Memory B cell (primary cell): ENCODE measurements at regions not wholly inside any gene's neighbourhood (a gene's known extent, or its start where the extent isn't known, plus 50 kb on each side); places are given as distances from the start of the nearest gene placed in this dataset.

ENCODE experiments used
- ATAC-seq: fragments of 150-1000 bp; cut with Tn5 transposase; 2 replicates; pipeline ENCODE4 v1.10.0; 2021; ENCODE audit warnings: low read depth, mild to moderate bottlenecking, moderate library complexity
- DNase-seq, 2 donors: peaks; one replicate each; pipeline ENCODE4 v3.0.0; 2022; ENCODE audit warnings: low spot score in 2 of 2
- H3K27ac Mint-ChIP-seq: one replicate; pipeline ENCODE4 v1.8.0; 2022; ENCODE audit warnings: mild to moderate bottlenecking, moderate library complexity, mixed read lengths
- H3K27me3 Mint-ChIP-seq: one replicate; pipeline ENCODE4 v1.8.0; 2022; ENCODE audit warnings: mixed read lengths
- H3K36me3 Mint-ChIP-seq: one replicate; pipeline ENCODE4 v1.8.0; 2022; ENCODE audit warnings: mild to moderate bottlenecking, mixed read lengths
- H3K4me1 Mint-ChIP-seq: one replicate; pipeline ENCODE4 v1.8.0; 2022; ENCODE audit warnings: mixed read lengths
- H3K4me3 Mint-ChIP-seq: one replicate; pipeline ENCODE4 v1.8.0; 2022; ENCODE audit warnings: mild to moderate bottlenecking, moderate library complexity, mixed read lengths
- H3K9me3 Mint-ChIP-seq: one replicate; pipeline ENCODE4 v1.8.0; 2022; ENCODE audit warnings: mixed read lengths

GRCh38 chr12:93020631-93021597 lies 91.8 kb upstream of the EEA1 start:
- no peak for ATAC-seq
- Mint-ChIP-seq H3K4me3 (no peak overlapping the region), H3K27me3 (no peaks in the 10 kb centered on the region), H3K4me1 (no peaks in the 10 kb centered on the region), H3K36me3 (peaks cover 15% of the 10 kb centered on the region), H3K27ac (no peak overlapping the region), H3K9me3 (no peaks in the 10 kb centered on the region)
- DNase-seq = no peak

- DNase-seq (no peak), ATAC-seq (no peak)
Observed at GRCh38 chr12:93022603-93023340, 93.7 kb upstream of the EEA1 start.

GRCh38 chr12:93025145-93026103 lies 96.3 kb upstream of the EEA1 start:
- no peak overlapping the region for H3K27ac Mint-ChIP-seq
- no peaks in the 10 kb centered on the region for H3K4me1 Mint-ChIP-seq
- no peaks in the 10 kb centered on the region for H3K27me3 Mint-ChIP-seq
- H3K9me3 Mint-ChIP-seq = no peaks in the 10 kb centered on the region
- H3K4me3 Mint-ChIP-seq = no peak overlapping the region
- ATAC-seq = peak; percentile 78
- no peaks in the 10 kb centered on the region for H3K36me3 Mint-ChIP-seq
- DNase-seq = peak in 1 of 2 donors; percentile 30

More at GRCh38 chr12:93022603-93023340, 93.7 kb upstream of the EEA1 start:
- Mint-ChIP-seq H3K27me3 (no peaks in the 10 kb centered on the region), H3K36me3 (peaks cover 9% of the 10 kb centered on the region), H3K4me1 (no peaks in the 10 kb centered on the region), H3K9me3 (no peaks in the 10 kb centered on the region), H3K27ac (no peak overlapping the region), H3K4me3 (no peak overlapping the region)

- no peak overlapping the region for H3K4me3 Mint-ChIP-seq
- no peaks in the 10 kb centered on the region for H3K9me3 Mint-ChIP-seq
- H3K4me1 Mint-ChIP-seq = no peaks in the 10 kb centered on the region
- no peak for ATAC-seq
- no peak overlapping the region for H3K27ac Mint-ChIP-seq
- H3K36me3 Mint-ChIP-seq = no peaks in the 10 kb centered on the region
- H3K27me3 Mint-ChIP-seq = no peaks in the 10 kb centered on the region
- DNase-seq = no peak
Observed at GRCh38 chr12:93027041-93027440, 97.9 kb upstream of the EEA1 start.

- peaks cover 2% of the 10 kb centered on the region for H3K27me3 Mint-ChIP-seq
- no peak overlapping the region for H3K27ac Mint-ChIP-seq
- no peak for ATAC-seq
- H3K4me3 Mint-ChIP-seq = no peak overlapping the region
- H3K9me3 Mint-ChIP-seq = no peaks in the 10 kb centered on the region
- DNase-seq = no peak
- H3K4me1 Mint-ChIP-seq = no peaks in the 10 kb centered on the region
- no peaks in the 10 kb centered on the region for H3K36me3 Mint-ChIP-seq
Observed at GRCh38 chr12:93029091-93029490, 100.0 kb upstream of the EEA1 start.

DNA sequence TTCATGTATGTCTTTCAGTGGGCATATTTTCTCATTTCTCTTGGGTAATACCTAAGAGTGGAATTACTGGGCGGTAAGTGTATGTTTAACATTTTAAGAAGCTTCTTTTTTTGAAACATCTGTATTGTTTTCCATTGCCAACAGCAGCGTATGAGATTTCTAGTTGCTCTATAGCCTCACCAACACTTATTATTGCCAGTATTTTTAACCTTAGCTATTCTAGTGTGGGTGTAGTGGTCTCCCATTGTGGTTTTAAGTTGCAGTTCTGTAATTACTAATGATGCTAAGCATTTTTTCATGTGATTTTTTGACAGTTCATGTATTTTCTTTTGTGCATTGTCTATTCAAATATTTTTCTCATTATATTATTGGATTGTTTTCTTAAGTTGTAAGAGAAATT lies 101.9 kb upstream of the EEA1 start:
- Mint-ChIP-seq H3K36me3 (no peaks in the 10 kb centered on the region), H3K27me3 (peaks cover 7% of the 10 kb centered on the region), H3K9me3 (no peaks in the 10 kb centered on the region), H3K27ac (no peak overlapping the region), H3K4me3 (no peak overlapping the region), H3K4me1 (no peaks in the 10 kb centered on the region)
- DNase-seq (no peak), ATAC-seq (no peak)

DNA sequence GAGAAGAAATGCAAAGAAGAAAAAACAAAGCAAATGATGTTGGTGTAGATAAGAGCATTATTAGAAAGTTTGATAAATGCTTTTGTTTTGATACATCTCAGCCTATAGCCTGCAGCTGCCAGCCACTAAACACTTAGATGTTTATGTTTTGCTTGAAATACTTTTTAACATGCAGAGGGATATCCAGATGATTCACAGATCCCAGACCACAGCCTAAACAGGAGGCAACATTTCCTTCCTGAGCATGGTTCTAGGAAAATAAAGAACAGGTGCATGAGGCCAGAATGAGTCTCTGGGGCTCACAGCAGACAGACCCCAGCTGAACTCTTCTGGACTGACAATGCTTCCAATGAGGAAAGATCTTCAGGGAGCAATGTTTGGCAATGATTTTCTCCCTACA lies 103.7 kb upstream of the EEA1 start:
- no peak for DNase-seq
- Mint-ChIP-seq H3K36me3 (no peaks in the 10 kb centered on the region), H3K9me3 (no peaks in the 10 kb centered on the region), H3K4me3 (no peak overlapping the region), H3K4me1 (no peaks in the 10 kb centered on the region), H3K27me3 (peaks cover 7% of the 10 kb centered on the region), H3K27ac (no peak overlapping the region)
- ATAC-seq = no peak

GRCh38 chr12:93033948-93034347 lies 104.9 kb upstream of the EEA1 start:
- no peak for ATAC-seq
- DNase-seq = no peak
- Mint-ChIP-seq H3K4me1 (no peaks in the 10 kb centered on the region), H3K4me3 (no peak overlapping the region), H3K27ac (no peak overlapping the region), H3K9me3 (no peaks in the 10 kb centered on the region), H3K36me3 (no peaks in the 10 kb centered on the region), H3K27me3 (peaks cover 7% of the 10 kb centered on the region)

- H3K27me3 Mint-ChIP-seq = peaks cover 7% of the 10 kb centered on the region
- no peak overlapping the region for H3K27ac Mint-ChIP-seq
- no peak overlapping the region for H3K4me3 Mint-ChIP-seq
- H3K9me3 Mint-ChIP-seq = no peaks in the 10 kb centered on the region
- no peaks in the 10 kb centered on the region for H3K4me1 Mint-ChIP-seq
- ATAC-seq = no peak
- no peaks in the 10 kb centered on the region for H3K36me3 Mint-ChIP-seq
- no peak for DNase-seq
Observed at GRCh38 chr12:93039062-93039461, 110.0 kb upstream of the EEA1 start.

DNA sequence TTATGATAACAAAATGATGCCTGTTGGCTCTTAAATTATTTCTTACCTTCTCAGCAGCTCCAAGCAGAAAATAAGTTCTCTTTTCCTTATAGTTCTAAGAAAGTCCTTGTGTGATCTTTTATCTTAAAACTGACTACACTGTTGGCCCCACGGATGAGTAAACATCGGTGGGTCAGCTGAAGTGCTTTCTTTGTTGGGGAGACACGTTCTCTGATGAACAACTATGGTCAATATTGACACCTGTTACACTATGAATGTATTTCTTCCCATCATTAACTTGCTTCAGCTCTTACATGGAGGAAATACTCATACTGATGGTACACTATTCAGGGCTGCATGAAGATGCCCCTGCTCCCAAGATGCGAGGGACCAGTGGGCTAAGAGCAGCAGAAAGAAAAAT lies 110.8 kb upstream of the EEA1 start:
- DNase-seq (no peak), ATAC-seq (no peak)
- Mint-ChIP-seq H3K27ac (no peak overlapping the region), H3K27me3 (peaks cover 1% of the 10 kb centered on the region), H3K9me3 (no peaks in the 10 kb centered on the region), H3K4me1 (no peaks in the 10 kb centered on the region), H3K36me3 (no peaks in the 10 kb centered on the region), H3K4me3 (no peak overlapping the region)

DNA sequence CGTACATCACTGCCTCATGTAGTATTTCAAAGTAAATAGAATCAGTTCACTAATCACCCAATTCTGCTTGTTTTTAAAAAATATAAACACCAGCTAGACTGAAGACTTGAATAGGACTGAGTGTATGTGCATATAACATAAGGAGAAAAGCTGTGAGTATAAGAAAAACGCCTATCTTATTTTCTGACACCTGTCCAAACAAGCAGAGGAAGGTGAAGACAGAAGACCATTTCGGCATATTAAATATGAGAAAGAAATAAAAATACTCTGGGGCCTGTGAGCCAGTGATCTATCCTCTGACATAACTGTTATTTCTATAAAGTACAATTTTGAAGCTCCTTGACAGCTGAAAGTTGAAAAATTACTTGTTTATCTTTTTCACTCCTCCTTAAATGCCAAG lies 111.3 kb upstream of the EEA1 start:
- ATAC-seq (no peak), DNase-seq (no peak)
- no peaks in the 10 kb centered on the region for H3K4me1 Mint-ChIP-seq
- H3K4me3 Mint-ChIP-seq = no peak overlapping the region
- H3K27me3 Mint-ChIP-seq = peaks cover 1% of the 10 kb centered on the region
- no peak overlapping the region for H3K27ac Mint-ChIP-seq
- H3K9me3 Mint-ChIP-seq = no peaks in the 10 kb centered on the region
- no peaks in the 10 kb centered on the region for H3K36me3 Mint-ChIP-seq

DNA sequence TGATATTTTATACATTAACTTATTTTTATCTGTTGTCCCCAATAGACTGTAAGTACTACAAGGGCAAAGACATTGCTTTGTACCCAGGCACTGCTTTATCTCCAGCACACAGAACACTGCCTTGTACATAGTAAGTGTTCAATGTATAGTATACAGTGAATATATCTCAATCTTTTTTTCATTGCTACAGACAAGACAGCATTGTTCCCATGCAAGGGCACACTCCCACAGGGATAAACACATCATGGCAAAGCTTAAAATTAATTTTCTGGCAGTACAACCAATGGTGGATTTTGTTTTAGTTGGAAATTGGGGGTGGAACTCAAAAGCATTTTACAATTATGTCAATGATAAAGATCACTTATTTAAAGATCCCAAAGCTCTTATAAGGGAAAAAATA lies 112.3 kb upstream of the EEA1 start:
- no peaks in the 10 kb centered on the region for H3K4me1 Mint-ChIP-seq
- ATAC-seq (no peak), DNase-seq (no peak)
- H3K9me3 Mint-ChIP-seq = no peaks in the 10 kb centered on the region
- no peak overlapping the region for H3K4me3 Mint-ChIP-seq
- no peak overlapping the region for H3K27ac Mint-ChIP-seq
- peaks cover 1% of the 10 kb centered on the region for H3K27me3 Mint-ChIP-seq
- no peaks in the 10 kb centered on the region for H3K36me3 Mint-ChIP-seq

DNA sequence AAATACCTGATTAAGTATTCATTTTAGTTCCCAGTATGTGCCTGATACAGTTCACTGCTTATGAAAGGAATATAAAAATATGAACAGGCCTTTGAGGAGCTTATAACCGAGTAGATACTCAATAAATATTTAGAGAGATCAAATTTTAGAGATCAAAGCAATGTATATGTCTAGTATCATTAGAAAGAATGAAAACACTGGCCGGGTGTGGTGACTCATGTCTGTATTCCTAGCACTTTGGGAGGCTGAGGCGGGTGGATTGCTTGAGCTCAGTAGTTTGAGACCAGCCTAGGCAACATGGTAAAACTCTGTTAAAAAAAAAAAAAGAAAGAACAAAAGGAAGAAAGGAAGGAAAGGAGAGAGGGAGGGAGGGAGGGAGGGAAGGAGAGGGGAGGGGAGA lies 113.2 kb upstream of the EEA1 start:
- Mint-ChIP-seq H3K36me3 (no peaks in the 10 kb centered on the region), H3K4me1 (no peaks in the 10 kb centered on the region), H3K9me3 (no peaks in the 10 kb centered on the region), H3K27me3 (peaks cover 1% of the 10 kb centered on the region), H3K4me3 (no peak overlapping the region), H3K27ac (no peak overlapping the region)
- DNase-seq (no peak), ATAC-seq (no peak)

GRCh38 chr12:93042684-93043083 lies 113.6 kb upstream of the EEA1 start:
- H3K27ac Mint-ChIP-seq = no peak overlapping the region
- ATAC-seq = no peak
- no peaks in the 10 kb centered on the region for H3K4me1 Mint-ChIP-seq

More at GRCh38 chr12:93042684-93043083, 113.6 kb upstream of the EEA1 start:
- Mint-ChIP-seq H3K9me3 (no peaks in the 10 kb centered on the region), H3K36me3 (no peaks in the 10 kb centered on the region), H3K27me3 (peaks cover 1% of the 10 kb centered on the region), H3K4me3 (no peak overlapping the region)
- no peak for DNase-seq
